GM18507 (cell line): ENCODE measurements at regions not wholly inside any gene's neighbourhood (a gene's known extent, or its start where the extent isn't known, plus 50 kb on each side); places are given as distances from the start of the nearest gene placed in this dataset.

ENCODE experiments used
- DNase-seq: peaks from one replicate; pipeline ENCODE4 v3.0.0; 2011; ENCODE audit warnings: low read depth; ENCODE audit not compliant: insufficient read length; ENCODE audit errors: extremely low spot score
- FAIRE-seq: peaks from 2 replicates; lab custom pipeline; 2011; peaks lifted over from hg19 to GRCh38; lab: Jason Lieb, UNC

DNA sequence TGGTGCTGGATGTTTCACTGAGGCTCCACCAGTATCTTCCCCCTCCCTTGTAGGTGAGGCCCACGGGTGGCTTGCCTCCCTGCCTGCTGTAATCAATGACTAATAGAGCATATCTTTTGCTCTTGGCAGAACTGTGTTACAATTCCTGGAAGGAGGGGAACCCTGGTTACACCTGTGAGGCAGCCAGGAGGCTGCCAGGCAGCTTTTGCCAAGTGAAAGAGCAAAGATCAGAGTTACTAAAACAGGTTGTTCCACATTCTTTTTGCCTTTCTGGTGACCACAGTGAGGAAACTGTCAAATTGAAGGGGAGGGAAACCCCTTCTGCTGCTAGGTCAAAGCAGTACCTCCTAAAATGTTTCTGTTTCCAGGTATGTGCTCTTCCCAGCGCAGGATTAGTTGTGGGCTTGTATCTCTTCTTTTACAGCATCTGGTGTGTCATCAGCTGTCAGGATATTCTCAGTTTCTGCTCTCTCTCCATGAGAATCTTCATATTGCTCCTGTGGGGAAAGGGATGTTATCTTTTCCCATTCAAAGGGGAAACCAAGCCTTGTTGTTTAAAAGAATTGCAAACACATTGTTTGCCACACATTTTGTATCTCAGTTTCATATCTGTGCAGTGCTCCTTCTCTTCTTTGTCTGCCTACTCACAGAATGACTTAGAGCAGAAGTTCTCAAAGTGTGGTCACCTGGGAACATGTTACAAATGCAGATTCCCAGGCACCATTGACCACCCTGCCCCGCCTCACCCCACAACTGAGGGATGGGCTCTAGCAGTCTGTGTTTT is 137.4 kb upstream of the UMPS start:
- peak; percentile 77 for FAIRE-seq
- DNase-seq = no peak

DNA sequence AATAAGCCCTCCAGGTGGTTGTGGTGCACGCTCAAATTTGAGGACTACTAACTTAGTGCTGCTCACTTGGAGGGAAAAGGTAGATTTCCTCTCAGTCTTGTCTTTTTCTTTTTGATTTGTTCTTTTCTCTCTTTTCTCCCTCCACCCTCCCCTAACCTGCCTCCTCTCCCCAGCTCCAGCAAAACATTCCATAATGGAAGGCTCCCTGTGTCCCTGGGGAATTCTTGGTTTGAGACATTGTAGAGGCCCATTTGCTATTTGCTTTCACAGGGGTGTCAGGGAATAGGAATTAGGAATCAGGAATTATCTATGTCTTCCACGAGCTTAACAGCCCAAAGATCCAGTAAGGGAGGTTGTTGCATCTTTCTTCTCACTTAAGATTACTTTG is 136.8 kb upstream of the UMPS start:
- FAIRE-seq (no peak), DNase-seq (no peak)

DNA sequence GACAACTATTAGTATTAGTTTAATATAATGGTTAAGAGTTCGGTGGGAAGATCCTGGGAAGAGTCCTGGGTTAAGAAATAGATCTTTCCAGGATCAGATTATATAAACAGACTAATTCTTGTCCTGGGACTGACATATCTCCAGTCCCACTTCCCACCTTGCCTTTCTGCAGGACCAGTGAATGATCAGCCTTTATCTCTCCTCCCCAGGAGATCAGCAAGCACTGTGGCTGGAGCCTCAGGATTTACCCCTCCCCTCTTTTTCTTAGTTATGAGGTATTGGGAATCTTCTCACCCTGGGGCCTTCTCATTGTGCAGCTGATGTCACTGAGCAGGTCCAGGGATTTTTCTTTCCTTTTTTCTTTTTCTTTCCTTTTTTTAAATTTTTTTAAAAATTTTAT is 135.7 kb upstream of the UMPS start:
- FAIRE-seq (no peak), DNase-seq (no peak)

DNA sequence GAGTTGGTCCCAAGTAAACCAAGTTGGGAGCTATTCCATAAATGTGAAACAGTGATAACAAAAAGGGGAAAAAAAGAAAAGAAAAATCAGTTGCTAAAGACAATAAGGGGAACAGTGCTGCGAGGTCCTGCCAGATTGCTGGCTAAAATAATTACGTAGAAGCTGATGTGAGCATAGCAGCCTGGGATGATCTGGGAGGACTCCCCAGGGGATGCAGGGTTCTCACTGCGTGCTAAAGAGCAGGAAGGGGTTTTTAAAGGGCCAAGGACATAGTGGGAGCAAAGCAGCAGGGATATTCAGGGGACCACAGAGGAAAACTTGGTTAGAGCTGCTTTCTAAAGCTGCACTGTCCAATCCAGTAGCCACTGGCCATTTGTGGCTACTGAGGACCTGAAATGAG is 133.0 kb upstream of the UMPS start:
- no peak for DNase-seq
- no peak for FAIRE-seq

DNA sequence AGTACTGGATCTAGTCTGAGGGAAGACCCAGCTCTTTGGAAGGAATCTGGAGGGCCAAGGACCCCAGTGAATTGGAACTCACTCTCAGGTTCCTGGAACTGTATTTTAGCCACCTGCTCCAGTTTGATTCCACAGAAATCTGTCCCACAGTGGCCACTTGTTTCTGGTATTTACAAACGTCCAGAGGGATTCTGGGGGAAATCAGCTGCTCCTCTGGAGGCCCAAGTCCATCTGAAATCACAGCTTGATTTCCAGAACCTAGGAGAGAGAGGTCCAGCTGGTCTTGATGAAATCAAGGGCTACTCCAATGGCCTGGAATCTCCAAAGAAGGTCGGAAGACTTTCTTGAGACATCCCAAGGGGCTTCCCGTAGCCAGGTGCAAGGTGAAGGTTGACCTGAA is 132.3 kb upstream of the UMPS start:
- FAIRE-seq = no peak
- no peak for DNase-seq

DNA sequence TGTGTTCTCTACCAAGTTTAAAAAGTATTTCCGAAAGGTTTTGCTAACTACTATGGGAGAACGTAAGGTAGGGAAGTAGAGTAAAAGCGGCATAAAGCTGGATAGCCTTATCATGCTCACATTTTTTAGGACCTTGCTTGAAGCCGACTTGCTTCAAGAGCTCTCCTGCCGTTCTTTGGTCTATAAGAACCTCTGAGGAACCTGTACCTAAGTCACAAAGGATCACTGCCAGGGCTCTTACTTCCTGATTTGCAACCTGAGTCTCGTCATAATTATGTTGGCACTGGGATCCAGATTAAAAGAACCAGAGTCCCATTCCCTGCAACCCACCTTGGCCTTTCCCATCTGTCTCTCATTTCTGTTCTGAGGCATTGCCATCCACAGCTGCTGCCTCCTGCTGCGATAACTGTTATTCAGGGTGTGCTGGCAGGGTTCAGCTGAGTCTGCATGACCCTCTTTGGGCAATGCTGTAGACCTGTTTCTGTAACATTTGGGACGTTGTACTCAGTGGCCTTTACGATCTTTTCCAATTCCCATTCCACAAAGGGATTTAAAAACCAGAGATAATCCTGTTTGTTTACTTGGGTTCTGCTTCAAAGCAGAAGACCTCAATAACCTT is 131.0 kb upstream of the UMPS start:
- no peak for FAIRE-seq

DNA sequence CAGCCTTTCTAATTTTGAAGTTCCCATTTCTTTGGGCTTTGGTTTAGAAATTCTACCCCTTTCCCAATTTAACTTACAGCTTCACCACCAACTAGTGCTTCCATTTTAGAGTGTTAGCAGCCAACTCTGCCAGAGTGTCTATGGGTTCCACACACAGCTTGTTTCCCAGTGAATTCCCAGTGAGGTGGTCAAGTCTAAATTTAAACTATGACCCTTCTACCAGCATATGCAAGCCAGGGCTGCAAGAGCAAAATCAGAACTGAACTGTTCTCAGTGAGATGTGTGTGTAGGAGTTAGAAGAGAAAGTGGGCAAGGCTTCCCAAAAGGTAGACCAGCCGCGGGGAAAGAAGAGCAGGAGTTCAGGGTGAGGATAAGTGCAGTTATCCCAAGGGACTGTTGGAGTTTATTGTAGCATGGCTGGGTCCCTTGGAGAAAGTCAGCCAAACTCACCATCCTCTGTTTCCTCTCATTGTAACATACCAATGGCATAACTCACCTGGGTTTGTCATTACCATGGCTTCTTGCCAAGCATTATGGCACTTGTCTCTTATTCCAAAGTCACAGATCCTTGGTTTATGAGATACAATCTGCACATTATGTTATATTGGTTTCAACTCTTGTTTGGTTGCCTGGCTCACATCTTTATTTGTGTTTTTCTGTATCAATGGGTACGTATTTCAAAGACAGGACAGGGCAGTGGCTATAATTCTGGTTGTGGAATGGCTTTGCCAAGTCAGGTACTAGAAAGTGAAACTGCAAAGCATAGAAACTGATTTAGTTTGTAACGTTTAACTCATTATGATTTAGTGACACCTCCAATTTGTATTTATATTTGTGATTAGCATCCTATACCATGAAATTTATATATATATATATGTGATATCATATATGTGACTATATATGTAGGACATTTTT is 130.2 kb upstream of the UMPS start:
- DNase-seq (no peak), FAIRE-seq (no peak)

More for the DNA sequence above, 131.0 kb upstream of the UMPS start:
- no peak for DNase-seq

DNA sequence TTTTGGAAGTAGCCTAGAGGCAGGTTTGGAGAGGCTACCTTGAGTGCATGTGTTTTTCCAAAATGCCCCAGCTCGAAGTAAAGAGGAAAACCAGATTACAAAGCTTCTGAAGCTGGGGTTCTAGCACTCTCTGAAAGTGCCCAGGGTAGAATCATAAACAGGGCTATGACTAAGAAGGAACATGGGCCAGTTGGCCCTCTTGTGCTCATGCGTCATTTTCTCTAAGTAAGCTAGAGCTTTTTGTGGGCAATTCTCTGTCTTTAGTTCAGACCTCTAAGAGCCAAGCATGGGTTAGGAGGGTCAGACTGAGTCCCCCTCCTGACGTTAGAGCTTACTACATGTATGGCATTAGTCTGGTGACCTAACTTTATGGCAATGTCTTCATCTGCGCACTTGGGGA is 129.5 kb upstream of the UMPS start:
- DNase-seq = no peak

DNA sequence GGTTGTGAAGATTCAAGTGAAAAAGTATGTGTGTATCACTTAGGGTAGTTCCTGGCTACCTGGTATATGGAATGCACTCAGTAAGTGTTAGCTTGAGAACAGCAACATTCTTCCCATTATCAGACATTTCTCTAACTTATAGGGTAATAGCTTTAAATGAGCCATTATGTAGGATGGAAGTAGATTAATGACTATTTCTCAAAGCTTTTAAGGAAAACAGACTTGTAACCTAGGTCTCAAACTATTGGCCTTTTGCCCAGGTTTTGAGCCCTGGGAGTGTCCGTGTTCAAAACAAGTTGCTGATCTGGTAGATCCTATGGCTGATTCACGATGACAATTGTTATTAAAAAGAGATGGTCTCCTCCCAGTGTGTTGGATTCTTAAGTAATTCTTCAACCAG is 129.1 kb upstream of the UMPS start:
- DNase-seq = no peak
- no peak for FAIRE-seq

More for the DNA sequence above, 129.5 kb upstream of the UMPS start:
- no peak for FAIRE-seq

DNA sequence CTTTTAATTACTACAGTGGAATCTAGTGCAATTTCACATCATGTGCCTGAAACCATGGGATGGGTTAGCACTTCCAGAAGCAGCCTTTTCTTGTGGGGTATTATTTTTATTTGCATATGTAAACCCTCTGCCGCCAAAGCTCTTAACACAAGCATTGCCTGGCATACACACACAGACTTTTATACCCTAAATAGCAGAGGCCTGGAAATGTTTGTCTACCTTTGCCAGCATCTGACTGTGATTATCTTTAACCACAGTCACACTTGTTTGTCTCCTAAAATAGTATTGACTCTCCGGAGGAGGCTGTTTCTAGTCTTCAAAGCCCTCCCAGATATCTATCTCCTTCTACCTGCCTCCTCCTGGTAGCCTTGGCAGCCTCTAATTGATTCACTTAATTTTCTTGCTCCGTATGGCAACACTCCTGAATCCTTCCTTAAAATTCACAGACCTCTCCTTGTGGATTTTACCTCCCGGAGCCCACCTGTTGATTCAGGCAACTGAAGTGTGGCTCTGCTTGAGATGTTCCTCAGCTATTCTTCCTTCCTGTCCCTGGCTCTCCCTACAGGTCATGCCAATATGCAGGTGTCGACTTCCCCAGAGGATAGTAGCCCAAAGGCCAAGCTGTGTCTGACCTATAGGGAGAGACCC is 127.1 kb upstream of the UMPS start:
- FAIRE-seq (no peak), DNase-seq (no peak)

DNA sequence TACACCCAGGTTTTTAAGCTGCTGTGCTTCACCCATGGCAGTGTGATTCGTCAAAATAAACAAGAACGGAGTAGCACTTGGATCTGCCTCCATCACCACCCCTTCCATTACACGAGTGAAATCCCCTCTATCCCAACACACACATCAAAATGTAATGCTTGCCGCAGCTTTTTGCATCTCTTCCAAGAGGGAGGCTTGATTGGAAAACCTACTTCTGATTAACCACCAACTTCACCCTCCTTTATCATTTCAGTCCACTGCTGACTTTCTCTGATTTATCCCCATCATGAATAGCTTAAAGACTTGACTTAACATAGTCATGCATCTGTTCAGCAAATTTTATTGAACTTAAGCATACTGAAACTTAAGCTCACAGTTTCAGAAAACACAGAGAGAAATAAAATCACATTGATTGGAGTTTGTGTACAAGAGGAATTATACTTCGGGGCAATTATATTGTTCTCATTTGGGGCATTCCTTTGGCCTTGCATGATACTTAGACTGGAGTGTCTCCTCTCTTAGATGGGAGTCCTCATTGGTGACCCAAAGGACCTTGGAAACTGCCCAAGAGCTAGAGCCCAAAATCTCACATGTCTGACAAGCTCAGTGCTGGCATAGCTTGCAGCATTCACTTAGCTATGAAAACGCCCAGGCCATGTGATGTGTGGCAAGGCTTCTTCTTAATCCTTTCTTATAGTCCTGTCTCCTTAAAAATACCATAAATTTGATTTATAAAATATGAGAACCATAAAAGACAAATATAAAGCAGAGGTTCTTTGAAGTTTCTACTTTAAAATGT is 124.3 kb upstream of the UMPS start:
- no peak for FAIRE-seq
- no peak for DNase-seq

DNA sequence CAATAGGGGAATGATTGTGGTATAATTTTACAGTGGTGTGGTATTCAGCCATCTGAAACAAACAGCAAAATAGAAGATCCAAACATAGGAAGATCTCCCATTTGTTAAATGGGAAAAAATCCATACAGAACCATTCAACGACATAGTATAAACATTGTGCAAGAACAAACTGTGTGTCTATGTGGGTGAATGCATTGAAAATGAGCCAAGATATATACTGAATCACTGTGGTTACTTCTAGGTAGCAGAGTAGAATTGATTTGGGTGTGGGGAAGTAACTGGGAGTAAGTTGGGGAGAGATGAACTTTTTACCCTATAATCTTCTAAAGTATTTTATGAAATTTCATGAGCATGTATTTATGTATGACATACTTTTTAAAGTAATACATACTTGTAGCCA is 123.1 kb upstream of the UMPS start:
- DNase-seq (no peak), FAIRE-seq (no peak)

DNA sequence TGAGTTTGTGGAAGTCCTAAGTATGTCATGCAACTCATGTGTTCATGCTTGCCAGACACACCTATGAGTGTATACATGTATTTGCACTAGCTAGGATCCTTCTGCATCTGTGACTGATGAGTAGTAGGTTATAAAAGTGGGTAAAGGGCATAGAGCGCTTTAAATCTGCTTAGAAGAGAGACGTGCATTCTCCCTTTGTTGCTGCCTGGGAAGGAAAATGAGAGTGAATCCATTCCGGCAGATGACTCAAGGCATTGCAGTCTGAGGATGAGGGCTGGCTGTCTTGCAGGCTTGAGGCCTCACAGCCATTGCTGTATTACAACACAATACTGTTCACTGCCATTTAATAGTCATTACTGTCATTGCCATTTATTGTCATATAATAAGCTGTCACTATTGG is 120.8 kb upstream of the UMPS start:
- no peak for FAIRE-seq
- no peak for DNase-seq

DNA sequence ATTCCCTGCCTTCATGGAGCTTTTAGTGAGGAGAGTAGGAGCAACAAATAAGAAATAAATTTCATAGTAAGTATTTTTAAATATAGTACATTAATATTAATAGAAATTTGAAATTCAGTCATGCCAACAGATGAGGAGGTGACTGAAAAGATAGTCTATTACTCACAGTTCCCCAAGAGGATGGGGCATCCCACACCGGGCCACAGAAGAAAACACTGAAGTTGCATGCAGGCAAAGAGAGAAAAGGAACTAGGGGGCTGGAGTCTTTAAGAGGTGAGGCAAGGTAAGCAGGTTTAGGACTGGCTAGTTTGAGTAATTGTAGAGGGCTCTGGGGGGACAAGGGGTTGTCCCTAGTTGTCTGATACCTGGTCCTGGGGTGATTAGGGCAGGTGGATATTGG is 120.1 kb upstream of the UMPS start:
- FAIRE-seq (no peak), DNase-seq (no peak)

DNA sequence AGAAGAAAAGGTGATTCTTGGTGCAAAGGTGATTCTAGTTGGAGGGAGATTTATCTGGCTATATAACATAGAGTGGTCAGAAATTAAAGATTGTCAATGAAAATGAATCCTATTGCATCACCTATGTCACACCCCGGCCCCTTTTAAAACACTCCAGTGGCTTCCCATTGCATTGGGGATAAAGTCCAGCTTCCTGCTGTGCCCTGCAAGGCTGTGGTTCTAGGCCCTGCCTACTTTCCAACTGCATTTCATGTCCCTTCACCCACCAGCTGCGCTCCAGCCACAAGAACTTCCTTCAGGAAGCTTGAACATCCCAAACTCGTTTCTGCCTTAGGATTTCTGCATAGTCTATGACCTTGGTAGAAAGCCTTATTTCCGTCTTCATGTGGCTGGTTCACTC is 118.7 kb upstream of the UMPS start:
- DNase-seq (no peak), FAIRE-seq (no peak)

DNA sequence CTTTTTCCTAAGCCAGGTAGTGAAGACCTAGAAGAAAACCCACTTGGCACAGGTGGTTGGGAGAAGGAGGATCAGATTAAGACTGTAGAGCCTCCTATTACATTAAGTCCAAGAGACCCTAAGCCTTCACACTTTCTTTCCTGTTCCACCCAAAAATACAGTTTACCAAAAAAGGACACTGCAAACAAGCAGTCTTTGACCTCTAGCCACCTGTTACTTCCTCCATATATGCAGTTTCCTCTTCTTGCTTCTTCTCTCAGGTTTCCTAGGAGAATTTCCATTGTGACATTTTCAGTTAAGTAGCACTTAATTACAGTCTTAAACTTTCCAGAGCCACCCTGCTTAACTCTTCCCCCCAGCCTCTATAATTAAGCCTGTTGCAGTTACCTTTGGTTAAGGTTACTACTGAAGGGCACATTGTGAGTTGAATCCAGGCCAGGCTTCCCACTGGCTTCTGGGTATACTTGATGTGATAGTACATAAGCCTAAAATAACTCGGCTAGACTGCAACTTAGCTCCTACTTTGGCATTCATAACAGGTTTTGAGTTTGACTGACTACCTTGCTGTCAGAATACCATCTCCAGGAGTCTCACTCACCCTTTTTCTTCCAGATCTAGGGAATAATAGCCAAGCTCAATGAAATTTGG is 114.2 kb upstream of the UMPS start:
- FAIRE-seq = peak; percentile 68
- DNase-seq = no peak

DNA sequence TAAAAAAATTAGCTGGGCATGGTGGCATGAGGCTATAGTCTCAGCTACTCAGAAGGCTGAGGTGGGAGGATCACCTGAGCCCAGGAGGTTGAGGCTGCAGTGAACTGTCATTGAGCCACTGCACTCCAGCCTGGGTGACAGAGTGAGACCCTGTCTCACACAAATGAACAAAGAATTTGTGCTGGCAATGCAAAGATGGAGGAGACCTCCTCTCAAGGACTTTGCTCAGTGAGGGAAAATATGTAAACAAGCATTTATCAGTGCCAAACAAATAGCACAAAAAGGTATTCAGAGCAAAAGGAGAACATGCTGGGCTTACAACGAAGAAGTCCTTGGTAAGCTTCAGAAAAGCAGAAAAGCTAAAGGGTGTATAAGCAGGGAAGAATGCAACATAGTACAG is 113.1 kb upstream of the UMPS start:
- FAIRE-seq = no peak

DNA sequence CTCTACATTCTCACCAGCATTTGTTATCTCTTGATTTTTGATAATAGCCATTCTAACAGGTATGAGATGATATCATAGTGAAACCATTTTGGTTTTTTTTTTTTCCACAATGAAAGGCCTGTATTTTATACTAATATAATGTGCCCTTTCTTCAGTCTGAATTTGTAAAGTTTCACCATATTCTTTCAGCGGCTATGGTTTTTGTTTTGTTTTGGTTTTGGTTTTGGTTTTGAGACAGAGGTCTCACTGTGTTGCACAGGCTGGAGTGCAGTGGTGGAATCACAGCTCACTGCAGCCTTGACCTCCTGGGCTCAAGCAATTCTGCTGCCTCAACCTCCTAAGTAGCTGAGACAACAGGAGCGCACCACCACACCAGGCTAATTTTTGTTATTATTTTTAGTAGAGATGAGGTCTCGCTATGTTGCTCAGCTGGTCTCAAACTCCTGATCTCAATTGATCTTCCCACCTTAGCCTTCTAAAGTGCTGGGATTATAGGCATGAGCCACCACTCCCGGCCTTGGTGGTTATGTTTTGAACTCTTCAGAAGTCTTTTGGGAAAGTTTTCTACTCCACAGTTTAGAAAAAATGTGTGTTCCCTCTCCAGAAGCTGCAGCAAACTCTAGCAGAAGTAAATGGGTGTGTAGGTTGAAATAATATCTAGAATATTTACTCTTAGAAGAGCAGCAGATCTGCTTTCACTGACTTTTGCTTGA is 110.2 kb upstream of the UMPS start:
- DNase-seq (no peak), FAIRE-seq (peak; percentile 79)

More for the DNA sequence above, 113.1 kb upstream of the UMPS start:
- no peak for DNase-seq
